Sigmoid colon (tissue), 6 donors: ENCODE measurements at regions not wholly inside any gene's neighbourhood (a gene's known extent, or its start where the extent isn't known, plus 50 kb on each side); places are given as distances from the start of the nearest gene placed in this dataset.

ENCODE experiments used
- DNase-seq: peaks from one replicate; pipeline ENCODE4 v3.0.0-alpha.2; 2019
- H3K27ac ChIP-seq, 4 donors: fragments of 200-600 bp; sonication (generic); one replicate each; pipeline ENCODE4 v1.5.1; 2016 to 2019; ENCODE audit warnings: mild to moderate bottlenecking in 1 of 4
- H3K27me3 ChIP-seq, 3 donors: fragments of 200-600 bp; sonication (generic); one replicate each; pipeline ENCODE4 v1.5.1; 2019; ENCODE audit warnings: mild to moderate bottlenecking in 1 of 3
- H3K36me3 ChIP-seq, 4 donors: fragments of 200-600 bp; sonication (generic); one replicate each; pipeline ENCODE4 v1.5.1; 2016 to 2019
- H3K4me1 ChIP-seq, 4 donors: fragments of 200-600 bp; sonication (generic); one replicate each; pipeline ENCODE4 v1.5.1; 2017 to 2019
- H3K4me3 ChIP-seq, 4 donors: fragments of 200-600 bp; sonication (generic); one replicate each; pipeline ENCODE4 v1.5.1; 2017 to 2019; ENCODE audit warnings: mild to moderate bottlenecking in 2 of 4, moderate library complexity in 1 of 4
- H3K9me3 ChIP-seq, 4 donors: fragments of 200-600 bp in 3 of 4; sonication (generic) in 3 of 4; one replicate each; pipeline versions ENCODE4 v1.5.1 to v1.6.1; 2013 to 2019
- CTCF ChIP-seq, 4 experiments: fragments of 450-650 bp in 3 of 4; fragments of 200-600 bp in 1 of 4; IDR thresholded peaks; one replicate each; pipeline ENCODE4 v1.5.1; 2016 to 2019; ENCODE audit warnings: antibody characterized with exemption in 4 of 4, mild to moderate bottlenecking in 3 of 4, moderate library complexity in 2 of 4
- EP300 ChIP-seq, 4 donors: sonication (generic); formaldehyde crosslinking; IDR thresholded peaks; one replicate each; pipeline ENCODE4 v1.6.1; 2017; ENCODE audit warnings: antibody characterized with exemption in 4 of 4
- POLR2A ChIP-seq, 2 donors: fragments of 450-650 bp; IDR thresholded peaks; one replicate each; pipeline ENCODE4 v1.6.1; 2016; ENCODE audit warnings: antibody characterized with exemption in 2 of 2, mild to moderate bottlenecking in 2 of 2, moderate library complexity in 2 of 2
- POLR2AphosphoS5 ChIP-seq, 4 donors: sonication (generic); formaldehyde crosslinking; IDR thresholded peaks; one replicate each; pipeline ENCODE4 v1.6.1; 2017; ENCODE audit warnings: antibody characterized with exemption in 4 of 4
- WGBS, 2 donors: extraction: QIAGEN DNeasy Blood & Tissue Kit; methylation state at CpG; one replicate each; pipeline ENCODE4 v1.1.7; 2013; 5-methylcytosine and 5-hydroxymethylcytosine counted together
- intact Hi-C: fragments of 100-400 bp; cut with DNase I; formaldehyde crosslinking; loops from one replicate; pipeline ENCODE4 v1.15.1; 2023
- donor health status: healthy with polysubstance abuse.
- donor health status: healthy.

GRCh38 chr3:27632431-27633223 is 89.5 kb downstream of the EOMES start:
- Histone ChIP-seq H3K9me3 (no peaks in the 10 kb centered on the region), H3K4me3 (peak overlapping the region; percentile 43 to 59 (median 58)), H3K27me3 (no peaks in the 10 kb centered on the region), H3K27ac (peak overlapping the region; percentile 85 to 87 (median 86)), H3K36me3 (no peaks in the 10 kb centered on the region), H3K4me1 (peaks cover 0 to 9% (median 0%) of the 10 kb centered on the region in 4 donors)
- TF ChIP-seq EP300 (IDR thresholded peaks at IDR 0.05) (no peak), POLR2AphosphoS5 (IDR thresholded peaks at IDR 0.05) (peak in 2 of 4 donors; percentile 19 to 50)
- intact Hi-C loops, result loop anchor here (2.0 to 5.0 kb wide), 4 partner anchors 40 to 148 kb away; partner anchors contain the start of gene SLC4A7
- 7 to 12% methylated on average over 66 of the region's 66 CpGs for WGBS, 2 donors
- DNase-seq, result peak; percentile 79

- Histone ChIP-seq H3K4me1 (peaks cover 0 to 15% (median 4%) of the 10 kb centered on the region in 4 donors), H3K27me3 (no peaks in the 10 kb centered on the region), H3K4me3 (no peak overlapping the region), H3K36me3 (no peaks in the 10 kb centered on the region), H3K9me3 (no peaks in the 10 kb centered on the region), H3K27ac (no peak overlapping the region)
- intact Hi-C loops, result loop anchor here (5.0 kb wide), 3 partner anchors 39 to 99 kb away; no protein-coding TSS in a partner anchor
- no peak for DNase-seq
- TF ChIP-seq POLR2AphosphoS5 (IDR thresholded peaks at IDR 0.05) (no peak), EP300 (IDR thresholded peaks at IDR 0.05) (no peak), POLR2A (IDR thresholded peaks at IDR 0.05) (no peak), CTCF (IDR thresholded peaks at IDR 0.05) (no peak)
- 85 to 88% methylated on average over 4 of the region's 4 CpGs for WGBS, 2 donors
These were observed 91.2 kb downstream of the EOMES start for GRCh38 chr3:27630885-27631284.

- WGBS, 2 donors, result 59 to 72% methylated on average over 2 of the region's 2 CpGs
- H3K27ac ChIP-seq, result no peak overlapping the region
- no peak for TF ChIP-seq EP300 (IDR thresholded peaks at IDR 0.05)
- peak in 1 of 4 donors; percentile 15 for TF ChIP-seq POLR2AphosphoS5 (IDR thresholded peaks at IDR 0.05)
- H3K4me1 ChIP-seq, result peaks cover 0 to 15% (median 4%) of the 10 kb centered on the region in 4 donors
- DNase-seq, result no peak
- H3K4me3 ChIP-seq, result no peak overlapping the region
- intact Hi-C loops, result no loop called here
- H3K9me3 ChIP-seq, result no peaks in the 10 kb centered on the region
- no peaks in the 10 kb centered on the region for H3K36me3 ChIP-seq
- no peaks in the 10 kb centered on the region for H3K27me3 ChIP-seq
These were observed 92.8 kb downstream of the EOMES start for GRCh38 chr3:27629366-27629765.

- H3K4me3 ChIP-seq, result no peak overlapping the region
- no peak for TF ChIP-seq CTCF (IDR thresholded peaks at IDR 0.05)
- no peak for TF ChIP-seq POLR2A (IDR thresholded peaks at IDR 0.05)
- no peak for TF ChIP-seq POLR2AphosphoS5 (IDR thresholded peaks at IDR 0.05)
- no peak for TF ChIP-seq EP300 (IDR thresholded peaks at IDR 0.05)
- no peak overlapping the region for H3K27ac ChIP-seq
- no peak for DNase-seq
- no peaks in the 10 kb centered on the region for H3K27me3 ChIP-seq
- intact Hi-C loops, result no loop called here
- no peaks in the 10 kb centered on the region for H3K9me3 ChIP-seq
- 74 to 85% methylated on average over 5 of the region's 5 CpGs for WGBS, 2 donors
- H3K36me3 ChIP-seq, result no peaks in the 10 kb centered on the region
- H3K4me1 ChIP-seq, result peaks cover 0 to 7% (median 6%) of the 10 kb centered on the region in 4 donors
These were observed 93.9 kb downstream of the EOMES start for GRCh38 chr3:27628026-27628750.

GRCh38 chr3:27626596-27627118 is 95.5 kb downstream of the EOMES start:
- Histone ChIP-seq H3K4me3 (no peak overlapping the region), H3K9me3 (no peaks in the 10 kb centered on the region), H3K4me1 (peaks cover 0 to 7% (median 6%) of the 10 kb centered on the region in 4 donors), H3K27me3 (no peaks in the 10 kb centered on the region), H3K27ac (no peak overlapping the region), H3K36me3 (no peaks in the 10 kb centered on the region)
- DNase-seq, result no peak
- WGBS, 2 donors, result 55 to 75% methylated on average over 8 of the region's 8 CpGs
- TF ChIP-seq POLR2AphosphoS5 (IDR thresholded peaks at IDR 0.05) (no peak), CTCF (IDR thresholded peaks at IDR 0.05) (no peak), EP300 (IDR thresholded peaks at IDR 0.05) (no peak), POLR2A (IDR thresholded peaks at IDR 0.05) (no peak)
- intact Hi-C loops, result no loop called here
